IMR-90 (cell line): ENCODE measurements at regions not wholly inside any gene's neighbourhood (a gene's known extent, or its start where the extent isn't known, plus 50 kb on each side); places are given as distances from the start of the nearest gene placed in this dataset.

Experiments
- ATAC-seq: fragments of 200-7000 bp; cut with Tn5 transposase; 2 replicates; pipeline ENCODE4 v1.9.1; 2020; ENCODE audit warnings: low read depth, mild to moderate bottlenecking, moderate library complexity
- BruUV-seq: library from RNA; stranded (reverse); fragments of 400-500 nt; replicated peaks from 2 replicates; lab custom pipeline; 2021; lab: Mats Ljungman, UMichigan
- CTCF ChIA-PET: fragments of 300-600 bp; formaldehyde crosslinking; extraction: SDS; loops from one replicate; lab custom pipeline; 2021; ENCODE audit warnings: antibody characterized with exemption; lab: Yijun Ruan, JAX
- POLR2A ChIA-PET: fragments of 300-600 bp; sonication (Branson Sonifier 250); formaldehyde crosslinking; loops from one replicate; lab custom pipeline; 2022; ENCODE audit warnings: antibody characterized with exemption; ENCODE audit not compliant: unreplicated experiment; lab: Charles Lee
- DNase-seq: peaks from one replicate; pipeline ENCODE4 v3.0.0; 2013
- H2AFZ ChIP-seq: replicated peaks from 2 replicates; pipeline ENCODE3; 2013; ENCODE audit warnings: low read length, mild to moderate bottlenecking; ENCODE audit not compliant: poor library complexity
- H2AK5ac ChIP-seq: 2 replicates; pipeline ENCODE4 v1.6.1; 2013; ENCODE audit warnings: low read depth, low read length, inconsistent platforms
- H2AK9ac ChIP-seq: replicated peaks from 2 replicates; pipeline ENCODE3; 2013; ENCODE audit warnings: mild to moderate bottlenecking, low read depth, low read length, moderate library complexity; ENCODE audit not compliant: poor library complexity
- H2BK120ac ChIP-seq: 2 replicates; pipeline ENCODE4 v1.6.1; 2013; ENCODE audit warnings: low read depth, low read length, inconsistent platforms
- H2BK15ac ChIP-seq: 3 replicates; pipeline ENCODE4 v1.6.1; 2013; ENCODE audit warnings: low read depth, low read length, inconsistent platforms
- H2BK20ac ChIP-seq: 2 replicates; pipeline ENCODE4 v1.6.1; 2013; ENCODE audit warnings: low read depth, mild to moderate bottlenecking, inconsistent platforms, low read length, moderate library complexity
- H2BK5ac ChIP-seq: 2 replicates; pipeline ENCODE4 v1.6.1; 2013; ENCODE audit warnings: mild to moderate bottlenecking, low read depth, low read length, inconsistent platforms; ENCODE audit not compliant: poor library complexity, severe bottlenecking
- H3K14ac ChIP-seq: replicated peaks from 2 replicates; pipeline ENCODE4 v1.6.1; 2013; ENCODE audit warnings: low read depth, low read length, inconsistent platforms
- H3K18ac ChIP-seq: 2 replicates; pipeline ENCODE4 v1.6.1; 2013; ENCODE audit warnings: low read depth, low read length, control low read depth
- H3K23ac ChIP-seq: 2 replicates; pipeline ENCODE4 v1.6.1; 2013; ENCODE audit warnings: low read depth, low read length, inconsistent platforms
- H3K27ac ChIP-seq: 2 replicates; pipeline ENCODE4 v1.5.1; 2013; ENCODE audit warnings: mild to moderate bottlenecking, control low read depth, low read length; ENCODE audit not compliant: insufficient read depth
- H3K27me3 ChIP-seq: 2 replicates; pipeline ENCODE4 v1.6.1; 2013; ENCODE audit warnings: low read length; ENCODE audit not compliant: control insufficient read depth, insufficient read depth
- H3K36me3 ChIP-seq: 2 replicates; pipeline ENCODE4 v1.6.1; 2013; ENCODE audit warnings: low read length, mixed read lengths; ENCODE audit not compliant: control insufficient read depth, insufficient read depth
- H3K4ac ChIP-seq: 2 replicates; pipeline ENCODE4 v1.6.1; 2013; ENCODE audit warnings: low read depth, low read length, inconsistent platforms
- H3K4me1 ChIP-seq: 2 replicates; pipeline ENCODE4 v1.6.1; 2013; ENCODE audit warnings: low read length, mixed read lengths; ENCODE audit not compliant: control insufficient read depth, insufficient read depth
- H3K4me2 ChIP-seq: 2 replicates; pipeline ENCODE4 v1.6.1; 2013; ENCODE audit warnings: low read depth, mild to moderate bottlenecking, control low read depth, low read length, moderate library complexity
- H3K4me3 ChIP-seq: 2 replicates; pipeline ENCODE4 v1.5.1; 2013; ENCODE audit warnings: low read depth, mild to moderate bottlenecking, control low read depth, low read length, moderate library complexity; ENCODE audit not compliant: insufficient read depth
- H3K56ac ChIP-seq: 2 replicates; pipeline ENCODE4 v1.6.1; 2013; ENCODE audit warnings: low read length, inconsistent platforms; ENCODE audit not compliant: insufficient read depth; ENCODE audit errors: extremely low read depth
- H3K79me1 ChIP-seq, 2 experiments: 2 replicates each; pipeline ENCODE4 v1.6.1; 2013; ENCODE audit warnings: low read length in 2 of 2, inconsistent platforms in 1 of 2, low read depth in 1 of 2
- H3K9ac ChIP-seq: 2 replicates; pipeline ENCODE4 v1.6.1; 2013; ENCODE audit warnings: low read depth, low read length, control low read depth
- H3K9me1 ChIP-seq: 2 replicates; pipeline ENCODE4 v1.6.1; 2013; ENCODE audit warnings: low read length, inconsistent platforms; ENCODE audit not compliant: insufficient read depth
- H3K9me3 ChIP-seq: 2 replicates; pipeline ENCODE4 v1.6.1; 2013; ENCODE audit warnings: low read length; ENCODE audit not compliant: control insufficient read depth, insufficient read depth
- H4K20me1 ChIP-seq: 2 replicates; pipeline ENCODE4 v1.6.1; 2013; ENCODE audit warnings: low read length, inconsistent platforms; ENCODE audit not compliant: insufficient read depth
- H4K5ac ChIP-seq: 2 replicates; pipeline ENCODE4 v1.6.1; 2013; ENCODE audit warnings: mild to moderate bottlenecking, low read depth, low read length, control low read depth
- H4K8ac ChIP-seq, 2 experiments: 2 replicates each; pipeline ENCODE4 v1.6.1; 2013; ENCODE audit warnings: low read depth in 2 of 2, low read length in 2 of 2, control low read depth in 1 of 2, inconsistent platforms in 1 of 2
- H4K91ac ChIP-seq: 2 replicates; pipeline ENCODE4 v1.6.1; 2013; ENCODE audit warnings: low read depth, low read length, inconsistent platforms; ENCODE audit not compliant: insufficient read depth
- BHLHE40 ChIP-seq: fragments of 150-350 bp; IDR thresholded peaks from 2 replicates; pipeline ENCODE4 v1.6.1; 2016; ENCODE audit warnings: mild to moderate bottlenecking, low read depth, low read length
- CEBPB ChIP-seq: IDR thresholded peaks from 2 replicates; pipeline ENCODE4 v1.6.1; 2012; ENCODE audit warnings: low read depth, low read length, improper control_type of control experiment
- CHD1 ChIP-seq: IDR thresholded peaks from 2 replicates; pipeline ENCODE4 v1.6.1; 2012; ENCODE audit warnings: low read depth, low read length, improper control_type of control experiment
- FOS ChIP-seq: fragments of 150-350 bp; IDR thresholded peaks from 2 replicates; pipeline ENCODE4 v1.6.1; 2016; ENCODE audit warnings: low read depth, low read length
- MAFK ChIP-seq: IDR thresholded peaks from 2 replicates; pipeline ENCODE4 v1.6.1; 2012; ENCODE audit warnings: low read depth, low read length, improper control_type of control experiment
- MAZ ChIP-seq: IDR thresholded peaks from 2 replicates; pipeline ENCODE4 v1.6.1; 2012; ENCODE audit warnings: low read depth, mild to moderate bottlenecking, low read length, improper control_type of control experiment, moderate library complexity, borderline replicate concordance
- MXI1 ChIP-seq: IDR thresholded peaks from 2 replicates; pipeline ENCODE4 v1.6.1; 2012; ENCODE audit warnings: low read depth, mild to moderate bottlenecking, low read length, moderate library complexity, borderline replicate concordance
- POLR2A ChIP-seq: IDR thresholded peaks from 2 replicates; pipeline ENCODE4 v1.6.1; 2012; ENCODE audit warnings: mild to moderate bottlenecking, low read depth, low read length
- RAD21 ChIP-seq: IDR thresholded peaks from 2 replicates; pipeline ENCODE4 v1.6.1; 2012; ENCODE audit warnings: low read length, improper control_type of control experiment
- RFX5 ChIP-seq: IDR thresholded peaks from 2 replicates; pipeline ENCODE4 v1.8.0; 2012; ENCODE audit warnings: low read depth, mild to moderate bottlenecking, low read length, moderate library complexity
- SMC3 ChIP-seq: fragments of 150-350 bp; IDR thresholded peaks from 2 replicates; pipeline ENCODE4 v1.6.1; 2016; ENCODE audit warnings: low read depth, mild to moderate bottlenecking, antibody characterized with exemption, low read length, moderate library complexity
- WGBS, 2 experiments: methylation state at CpG; one replicate each; pipeline versions ENCODE4 v1.1.5 to v1.1.7; 2013; ENCODE audit warnings: missing lambda C conversion rate in 2 of 2; ENCODE audit not compliant: insufficient read length in 1 of 2; ENCODE audit errors: extremely low coverage in 2 of 2; 5-methylcytosine and 5-hydroxymethylcytosine counted together
- dilution Hi-C: fragments of 300-500 bp; cut with HindIII; formaldehyde crosslinking; loops from one replicate; pipeline ENCODE4 v1.14.3; 2018; ENCODE audit warnings: low sequenced_read_pairs; ENCODE audit not compliant: unreplicated experiment
- in situ Hi-C: fragments of 300-500 bp; cut with MboI; formaldehyde crosslinking; loops from 3 replicates; pipeline ENCODE4 v1.14.3; 2019; ENCODE audit warnings: low sequenced_read_pairs, inconsistent platforms, mixed read lengths
- intact Hi-C: fragments of 100-400 bp; cut with micrococcal nuclease; formaldehyde crosslinking; loops from 2 replicates; pipeline ENCODE4 v1.10.0; 2022
- TF ChIP-seq, protein P1 (sequence below): fragments of 150-350 bp; IDR thresholded peaks from 2 replicates; pipeline ENCODE4 v1.6.1; 2017; ENCODE audit warnings: mild to moderate bottlenecking, antibody characterized with exemption, low read length, low read depth
- TF ChIP-seq, protein P2 (sequence below): conservative IDR thresholded peaks from 2 replicates; pipeline ENCODE4 v1.5.1; 2012; ENCODE audit warnings: mild to moderate bottlenecking, low read depth, low read length, improper control_type of control experiment

DNA sequence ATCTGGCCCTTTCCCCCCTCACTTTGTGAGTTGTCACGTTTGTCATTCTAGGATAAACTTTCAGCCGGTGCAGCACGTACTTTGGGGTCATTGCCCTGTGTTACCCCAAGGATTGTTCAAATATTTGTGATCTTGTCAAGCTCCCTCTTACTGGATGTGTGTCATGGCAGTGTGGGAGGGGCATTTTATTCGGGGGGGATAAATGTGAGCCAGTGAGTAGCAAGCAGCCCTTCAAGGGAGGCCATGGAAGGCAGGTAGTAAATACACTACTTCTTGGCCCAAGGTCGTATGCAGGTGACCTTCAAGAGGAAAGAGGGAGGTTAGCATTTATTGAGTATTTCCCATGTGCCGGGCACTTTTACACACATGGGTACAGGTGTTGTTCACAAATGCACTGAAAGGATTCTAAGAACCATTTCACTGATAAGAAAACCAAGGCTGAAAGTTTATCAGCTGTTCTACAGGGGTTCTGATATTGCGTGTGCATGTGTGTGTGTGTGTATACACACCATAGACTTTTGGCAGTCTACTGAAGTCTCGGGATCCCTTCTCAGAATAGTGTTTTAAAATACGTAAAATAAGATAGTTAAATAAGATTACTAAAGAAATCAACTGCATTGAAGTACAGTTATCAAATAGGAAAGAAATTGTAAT, 410.3 kb upstream of the TBX3 start:
- BruUV-seq = no TSS peak

More for the DNA sequence above, 410.3 kb upstream of the TBX3 start:
- CTCF ChIA-PET = interaction anchor here (0.6 kb wide), 1 partner anchor 12 kb away, joined by 3 read pairs; no protein-coding TSS in a partner anchor
- TF ChIP-seq RFX5 (no peak), MAFK (no peak), SMC3 (no peak), MAZ (no peak), MXI1 (no peak), FOS (no peak), POLR2A (no peak), CHD1 (no peak), RAD21 (no peak), CEBPB (no peak), BHLHE40 (no peak)
- TF ChIP-seq, protein P1, sequence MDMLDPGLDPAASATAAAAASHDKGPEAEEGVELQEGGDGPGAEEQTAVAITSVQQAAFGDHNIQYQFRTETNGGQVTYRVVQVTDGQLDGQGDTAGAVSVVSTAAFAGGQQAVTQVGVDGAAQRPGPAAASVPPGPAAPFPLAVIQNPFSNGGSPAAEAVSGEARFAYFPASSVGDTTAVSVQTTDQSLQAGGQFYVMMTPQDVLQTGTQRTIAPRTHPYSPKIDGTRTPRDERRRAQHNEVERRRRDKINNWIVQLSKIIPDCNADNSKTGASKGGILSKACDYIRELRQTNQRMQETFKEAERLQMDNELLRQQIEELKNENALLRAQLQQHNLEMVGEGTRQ = no peak
- TF ChIP-seq, protein P2, sequence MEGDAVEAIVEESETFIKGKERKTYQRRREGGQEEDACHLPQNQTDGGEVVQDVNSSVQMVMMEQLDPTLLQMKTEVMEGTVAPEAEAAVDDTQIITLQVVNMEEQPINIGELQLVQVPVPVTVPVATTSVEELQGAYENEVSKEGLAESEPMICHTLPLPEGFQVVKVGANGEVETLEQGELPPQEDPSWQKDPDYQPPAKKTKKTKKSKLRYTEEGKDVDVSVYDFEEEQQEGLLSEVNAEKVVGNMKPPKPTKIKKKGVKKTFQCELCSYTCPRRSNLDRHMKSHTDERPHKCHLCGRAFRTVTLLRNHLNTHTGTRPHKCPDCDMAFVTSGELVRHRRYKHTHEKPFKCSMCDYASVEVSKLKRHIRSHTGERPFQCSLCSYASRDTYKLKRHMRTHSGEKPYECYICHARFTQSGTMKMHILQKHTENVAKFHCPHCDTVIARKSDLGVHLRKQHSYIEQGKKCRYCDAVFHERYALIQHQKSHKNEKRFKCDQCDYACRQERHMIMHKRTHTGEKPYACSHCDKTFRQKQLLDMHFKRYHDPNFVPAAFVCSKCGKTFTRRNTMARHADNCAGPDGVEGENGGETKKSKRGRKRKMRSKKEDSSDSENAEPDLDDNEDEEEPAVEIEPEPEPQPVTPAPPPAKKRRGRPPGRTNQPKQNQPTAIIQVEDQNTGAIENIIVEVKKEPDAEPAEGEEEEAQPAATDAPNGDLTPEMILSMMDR = no peak
- POLR2A ChIA-PET = no interaction called here
- Histone ChIP-seq H3K18ac (no peak overlapping the region), H4K5ac (no peak overlapping the region), H4K8ac (no peak overlapping the region), H3K23ac (no peak overlapping the region), H2BK20ac (no peak overlapping the region), H3K27ac (no peak overlapping the region), H3K4me2 (no peak overlapping the region), H3K9ac (no peak overlapping the region), H2AK9ac (no peak overlapping the region), H2AK5ac (no peak overlapping the region), H3K14ac (no peak overlapping the region), H4K20me1 (no peaks in the 10 kb centered on the region), H3K4me3 (no peak overlapping the region), H2BK120ac (no peak overlapping the region), H3K9me1 (no peaks in the 10 kb centered on the region), H3K4me1 (no peaks in the 10 kb centered on the region), H2AFZ (no peak overlapping the region), H3K27me3 (no peaks in the 10 kb centered on the region), H3K79me1 (no peaks in the 10 kb centered on the region), H3K56ac (no peak overlapping the region), H4K91ac (no peak overlapping the region), H2BK15ac (no peak overlapping the region), H3K36me3 (no peaks in the 10 kb centered on the region), H2BK5ac (no peak overlapping the region), H3K9me3 (no peaks in the 10 kb centered on the region), H3K4ac (no peak overlapping the region)
- ATAC-seq = no peak
- intact Hi-C loops (no loop called here), in situ Hi-C loops (no loop called here), dilution Hi-C loops (no loop called here)
- WGBS, 2 experiments = no CpG with 5 or more reads among the region's 9 CpGs
- no peak for DNase-seq
